ENCODE measurements at regions not wholly inside any gene's neighbourhood (a gene's known extent, or its start where the extent isn't known, plus 50 kb on each side); places are given as distances from the start of the nearest gene placed in this dataset.

DNA sequence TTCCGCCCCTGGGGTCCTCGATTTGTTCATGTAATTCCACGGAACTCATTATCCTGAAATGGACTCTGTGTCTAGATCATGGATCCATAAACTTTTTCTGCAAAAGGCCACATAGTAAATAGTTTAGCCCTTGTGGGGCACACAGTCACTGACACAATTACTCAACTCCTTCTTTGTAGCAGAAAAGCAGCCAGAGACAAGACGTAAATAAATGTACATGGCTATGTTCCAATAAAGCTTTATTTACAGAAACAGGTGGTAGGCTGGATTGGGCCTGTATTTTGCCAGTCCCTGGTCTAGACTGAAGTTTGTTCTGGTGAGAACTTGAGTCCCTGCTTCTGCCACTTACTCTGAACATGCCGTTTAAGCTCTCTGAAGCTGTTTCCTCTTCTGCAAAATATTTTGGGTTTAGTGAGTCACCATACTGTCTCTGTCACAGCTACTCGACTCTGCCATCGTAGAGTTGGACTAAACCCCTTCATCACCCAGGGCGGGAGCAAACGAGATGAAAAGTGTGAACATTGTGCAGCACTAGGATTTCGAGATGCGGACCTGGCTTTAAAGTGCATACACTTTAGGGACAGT lies 61.9 kb upstream of the FOXF1 start:
- TF ChIP-seq CEBPB (IDR thresholded peaks at IDR 0.05) (no peak), ZBTB7A (IDR thresholded peaks at IDR 0.05; ENCODE audit: low read depth) (no peak), FOXM1 (IDR thresholded peaks at IDR 0.05; ENCODE audit: borderline replicate concordance, low read depth) (no peak), CREB1 (IDR thresholded peaks at IDR 0.05; ENCODE audit: low read depth) (no peak), USF1 (IDR thresholded peaks at IDR 0.05) (no peak), TCF12 (IDR thresholded peaks at IDR 0.05; ENCODE audit: low read depth) (no peak), TAF1 (IDR thresholded peaks at IDR 0.05; ENCODE audit: low read depth) (no peak), YY1 (IDR thresholded peaks at IDR 0.05; ENCODE audit: low read depth) (no peak), EGR1 (IDR thresholded peaks at IDR 0.05) (no peak), TEAD4 (IDR thresholded peaks at IDR 0.05) (no peak), RAD21 (IDR thresholded peaks at IDR 0.05; ENCODE audit: low read depth) (no peak), MAX (IDR thresholded peaks at IDR 0.05) (no peak), EP300 (IDR thresholded peaks at IDR 0.05; ENCODE audit: borderline replicate concordance) (no peak), REST (IDR thresholded peaks at IDR 0.05; ENCODE audit: low read depth) (no peak), NFIC (IDR thresholded peaks at IDR 0.05) (no peak)

DNA sequence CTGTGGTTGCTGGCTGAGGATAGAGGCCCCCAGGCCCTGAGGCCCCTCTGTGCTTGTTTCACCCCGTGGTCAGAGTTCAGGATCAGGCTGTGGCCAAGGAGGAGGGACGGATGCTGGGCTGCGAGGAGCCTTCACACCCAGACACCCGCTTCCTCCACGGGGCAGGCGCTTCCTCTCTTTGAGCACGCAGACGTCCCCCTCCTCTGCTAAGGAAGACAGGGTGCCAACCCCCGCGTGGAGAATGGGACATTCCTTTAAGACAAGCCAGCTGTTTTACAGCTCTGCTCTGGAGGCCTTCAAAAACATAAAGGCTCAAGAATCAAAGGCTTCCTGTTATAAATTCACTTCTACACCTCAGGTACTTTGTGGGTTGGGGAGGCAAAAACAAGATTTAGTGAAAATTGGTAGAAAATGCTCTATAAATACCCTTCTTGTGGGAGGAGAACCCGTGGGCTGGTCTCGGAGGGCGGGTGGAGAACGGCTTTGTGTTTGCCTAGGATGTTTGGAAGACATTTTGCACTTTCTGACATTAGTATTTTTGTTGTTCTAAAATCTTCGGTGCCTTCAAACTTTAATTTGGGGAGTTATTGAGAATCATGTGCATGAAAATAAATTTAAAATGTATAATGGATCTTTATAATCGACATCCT lies 60.8 kb upstream of the FOXF1 start:
- TF ChIP-seq USF1 (IDR thresholded peaks at IDR 0.05) = no peak
- no peak for TF ChIP-seq MAX (IDR thresholded peaks at IDR 0.05)
- TF ChIP-seq CEBPB (IDR thresholded peaks at IDR 0.05) = no peak
- TF ChIP-seq RAD21 (IDR thresholded peaks at IDR 0.05; ENCODE audit: low read depth) = no peak
- no peak for TF ChIP-seq EGR1 (IDR thresholded peaks at IDR 0.05)
- no peak for TF ChIP-seq EP300 (IDR thresholded peaks at IDR 0.05; ENCODE audit: borderline replicate concordance)
- no peak for TF ChIP-seq TEAD4 (IDR thresholded peaks at IDR 0.05)
- TF ChIP-seq TCF12 (IDR thresholded peaks at IDR 0.05; ENCODE audit: low read depth) = no peak
- no peak for TF ChIP-seq FOXM1 (IDR thresholded peaks at IDR 0.05; ENCODE audit: borderline replicate concordance, low read depth)
- TF ChIP-seq YY1 (IDR thresholded peaks at IDR 0.05; ENCODE audit: low read depth) = no peak
- TF ChIP-seq NFIC (IDR thresholded peaks at IDR 0.05) = no peak

- no peak for TF ChIP-seq MAX (IDR thresholded peaks at IDR 0.05)
- no peak for TF ChIP-seq TAF1 (IDR thresholded peaks at IDR 0.05; ENCODE audit: low read depth)
- no peak for TF ChIP-seq FOXM1 (IDR thresholded peaks at IDR 0.05; ENCODE audit: borderline replicate concordance, low read depth)
- no peak for TF ChIP-seq CREB1 (IDR thresholded peaks at IDR 0.05; ENCODE audit: low read depth)
- no peak for TF ChIP-seq TCF12 (IDR thresholded peaks at IDR 0.05; ENCODE audit: low read depth)
- TF ChIP-seq RAD21 (IDR thresholded peaks at IDR 0.05; ENCODE audit: low read depth) = no peak
- TF ChIP-seq EGR1 (IDR thresholded peaks at IDR 0.05) = no peak
- no peak for TF ChIP-seq EP300 (IDR thresholded peaks at IDR 0.05; ENCODE audit: borderline replicate concordance)
- TF ChIP-seq YY1 (IDR thresholded peaks at IDR 0.05; ENCODE audit: low read depth) = no peak
- TF ChIP-seq TEAD4 (IDR thresholded peaks at IDR 0.05) = no peak
Measured at GRCh38 chr16:86450691-86451090, 59.6 kb upstream of the FOXF1 start.

DNA sequence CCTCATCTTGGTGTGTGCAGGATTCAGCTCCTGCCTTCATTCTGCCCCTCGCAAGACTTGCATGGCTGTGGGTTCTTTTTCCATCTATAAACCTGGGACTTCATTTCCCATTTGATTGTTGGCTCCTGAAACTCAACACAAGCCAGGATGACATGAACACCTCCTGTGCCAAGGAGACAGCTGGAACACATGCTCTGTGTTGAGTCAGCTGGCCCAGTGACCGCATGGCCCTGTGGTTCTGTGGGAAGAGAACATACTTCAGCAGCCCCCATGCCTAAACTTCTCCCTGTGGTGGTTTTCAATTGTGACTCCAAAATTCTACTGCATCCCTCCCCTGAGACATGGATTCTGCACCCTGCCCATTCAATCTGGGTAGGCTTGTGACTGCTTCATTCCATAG lies 57.9 kb upstream of the FOXF1 start:
- TF ChIP-seq ZBTB7A (IDR thresholded peaks at IDR 0.05; ENCODE audit: low read depth) (no peak), REST (IDR thresholded peaks at IDR 0.05; ENCODE audit: low read depth) (no peak), TEAD4 (IDR thresholded peaks at IDR 0.05) (no peak), MAX (IDR thresholded peaks at IDR 0.05) (no peak), TAF1 (IDR thresholded peaks at IDR 0.05; ENCODE audit: low read depth) (no peak), YY1 (IDR thresholded peaks at IDR 0.05; ENCODE audit: low read depth) (no peak), USF1 (IDR thresholded peaks at IDR 0.05) (no peak), NFIC (IDR thresholded peaks at IDR 0.05) (no peak), EGR1 (IDR thresholded peaks at IDR 0.05) (no peak), EP300 (IDR thresholded peaks at IDR 0.05; ENCODE audit: borderline replicate concordance) (no peak), FOXM1 (IDR thresholded peaks at IDR 0.05; ENCODE audit: borderline replicate concordance, low read depth) (no peak)

Measured in Ishikawa (cell line).